ENCODE measurements at regions not wholly inside any gene's neighbourhood (a gene's known extent, or its start where the extent isn't known, plus 50 kb on each side); places are given as distances from the start of the nearest gene placed in this dataset.

DNA sequence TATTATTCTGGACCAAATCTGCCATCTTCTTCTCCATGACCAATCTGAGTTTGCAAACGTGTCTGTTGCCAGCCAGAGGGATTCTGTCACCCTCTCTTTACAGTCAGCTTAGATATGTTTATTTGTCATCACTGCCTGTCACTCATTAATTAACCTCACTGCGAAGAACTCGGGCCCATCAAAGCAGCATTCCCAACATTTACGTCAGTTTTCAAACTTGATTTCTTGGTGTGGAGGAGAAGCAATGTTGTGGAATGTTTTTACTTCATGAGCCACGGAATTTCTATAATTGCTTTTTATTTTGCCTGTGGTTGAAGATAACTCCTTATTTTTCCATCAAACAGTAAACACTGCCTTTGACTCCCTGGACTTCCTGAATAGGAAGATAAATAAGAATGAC lies 91.8 kb upstream of the CNKSR3 start:
- TF ChIP-seq GATA3 (IDR thresholded peaks at IDR 0.05; ENCODE audit: low read depth, low read length) (no peak), GATA2 (IDR thresholded peaks at IDR 0.05; ENCODE audit: low read depth, low read length) (no peak)
